ENCODE measurements at regions not wholly inside any gene's neighbourhood (a gene's known extent, or its start where the extent isn't known, plus 50 kb on each side); places are given as distances from the start of the nearest gene placed in this dataset.

DNA sequence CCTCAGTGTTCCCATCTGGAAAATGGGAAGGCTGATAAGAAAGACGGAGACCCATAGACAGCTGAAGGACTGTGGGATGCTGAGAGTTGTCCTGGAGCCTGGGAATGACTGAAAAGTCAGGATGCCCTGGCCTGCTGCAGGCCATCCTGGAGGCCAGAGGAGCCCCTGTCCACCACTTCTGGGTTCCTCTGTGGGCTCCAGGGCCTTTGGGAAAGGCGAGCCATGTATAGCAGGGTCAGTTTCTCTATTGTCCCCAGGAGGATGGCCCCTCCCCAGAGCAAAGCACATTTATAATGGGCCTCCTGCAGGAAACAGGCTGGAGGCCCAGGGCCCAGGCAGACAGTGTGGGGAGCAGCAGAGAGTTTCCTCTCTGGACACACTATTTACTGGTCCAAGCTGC lies 471.4 kb upstream of the MGMT start:
- no peak overlapping the region for H3K4me3 ChIP-seq (replicated peaks; ENCODE audit: low read depth, low read length)
- no peak for TF ChIP-seq CTCF (IDR thresholded peaks at IDR 0.05; ENCODE audit: low read length, missing control alignments)

GRCh38 chr10:128996092-128996491 lies 470.9 kb upstream of the MGMT start:
- DNase-seq (ENCODE audit: low read depth): no peak
- TF ChIP-seq CTCF (IDR thresholded peaks at IDR 0.05; ENCODE audit: low read length, missing control alignments): no peak
- no peak overlapping the region for H3K4me3 ChIP-seq (replicated peaks; ENCODE audit: low read depth, low read length)

More for the DNA sequence above, 471.4 kb upstream of the MGMT start:
- no peak for DNase-seq (ENCODE audit: low read depth)

GRCh38 chr10:128998101-128998805 lies 468.8 kb upstream of the MGMT start:
- no peak overlapping the region for H3K4me3 ChIP-seq (replicated peaks; ENCODE audit: low read depth, low read length)
- no peak for DNase-seq (ENCODE audit: low read depth)
- TF ChIP-seq CTCF (IDR thresholded peaks at IDR 0.05; ENCODE audit: low read length, missing control alignments): no peak

DNA sequence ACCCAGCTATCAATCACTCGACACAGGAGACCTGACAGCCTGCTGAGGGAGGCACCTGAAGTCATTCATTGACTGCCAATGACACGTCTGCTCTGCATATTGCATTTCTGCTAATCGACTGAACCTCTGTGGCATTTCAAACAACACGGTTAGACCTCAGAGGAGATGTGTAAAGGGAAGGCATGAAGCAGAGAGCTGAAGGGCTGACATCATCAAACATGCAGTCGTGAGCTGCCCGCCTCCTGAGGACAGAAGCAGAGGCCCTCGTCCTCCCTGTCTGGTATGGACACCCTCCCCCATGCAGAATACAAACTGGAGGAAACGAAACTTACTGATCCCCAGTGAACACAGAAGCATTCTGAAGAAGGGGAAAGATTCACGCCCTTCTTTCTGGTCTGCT lies 462.6 kb upstream of the MGMT start:
- TF ChIP-seq CTCF (IDR thresholded peaks at IDR 0.05; ENCODE audit: low read length, missing control alignments): no peak
- DNase-seq (ENCODE audit: low read depth): no peak

DNA sequence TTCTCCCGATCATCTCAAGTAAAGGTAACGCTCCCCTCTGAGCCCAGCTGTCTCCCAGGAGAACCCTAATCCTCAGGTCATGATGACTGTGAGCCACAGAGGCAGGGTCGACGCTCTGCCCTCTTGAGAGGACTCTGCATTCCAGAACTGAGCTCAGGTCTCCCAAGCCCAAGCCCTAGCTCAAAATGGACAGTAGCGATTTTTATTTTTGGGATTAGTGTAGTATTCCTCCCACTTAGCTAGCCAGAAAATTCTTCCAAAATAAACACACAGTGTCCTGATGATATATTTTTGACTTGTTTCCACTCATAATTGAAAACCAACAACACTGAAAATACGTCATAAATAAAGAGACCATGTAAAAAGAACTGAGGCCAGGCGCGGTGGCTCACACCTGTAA lies 462.0 kb upstream of the MGMT start:
- TF ChIP-seq CTCF (IDR thresholded peaks at IDR 0.05; ENCODE audit: low read length, missing control alignments): no peak
- DNase-seq (ENCODE audit: low read depth): no peak
- H3K4me3 ChIP-seq (replicated peaks; ENCODE audit: low read depth, low read length): no peak overlapping the region

More for the DNA sequence above, 462.6 kb upstream of the MGMT start:
- no peak overlapping the region for H3K4me3 ChIP-seq (replicated peaks; ENCODE audit: low read depth, low read length)

- no peak overlapping the region for H3K4me3 ChIP-seq (replicated peaks; ENCODE audit: low read depth, low read length)
- TF ChIP-seq CTCF (IDR thresholded peaks at IDR 0.05; ENCODE audit: low read length, missing control alignments): no peak
- DNase-seq (ENCODE audit: low read depth): no peak
Measured at GRCh38 chr10:129005804-129006203, 461.2 kb upstream of the MGMT start.

DNA sequence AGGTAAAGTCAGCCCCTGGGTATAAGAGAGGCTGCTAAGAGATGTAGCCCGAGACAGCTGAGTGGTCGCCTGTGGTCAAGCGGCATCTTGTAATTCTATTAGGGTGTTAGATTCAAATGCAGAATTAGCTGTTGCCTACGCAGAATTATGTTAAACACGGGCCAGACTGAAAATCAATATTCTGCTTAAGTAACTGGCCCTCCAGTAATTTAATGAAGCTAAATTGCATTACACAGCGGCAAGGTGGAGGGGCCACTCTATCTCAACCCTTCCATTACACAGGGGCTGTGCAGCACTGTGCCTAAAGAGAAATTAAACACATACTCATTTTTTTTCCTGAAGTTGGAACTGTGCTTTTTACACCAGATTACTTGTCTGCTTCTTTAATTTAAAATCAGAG lies 448.5 kb upstream of the MGMT start:
- no peak for TF ChIP-seq CTCF (IDR thresholded peaks at IDR 0.05; ENCODE audit: low read length, missing control alignments)
- H3K4me3 ChIP-seq (replicated peaks; ENCODE audit: low read depth, low read length): no peak overlapping the region
- DNase-seq (ENCODE audit: low read depth): no peak

All from fibroblast of pulmonary artery (primary cell).